ENCODE measurements at regions not wholly inside any gene's neighbourhood (a gene's known extent, or its start where the extent isn't known, plus 50 kb on each side); places are given as distances from the start of the nearest gene placed in this dataset.

DNA sequence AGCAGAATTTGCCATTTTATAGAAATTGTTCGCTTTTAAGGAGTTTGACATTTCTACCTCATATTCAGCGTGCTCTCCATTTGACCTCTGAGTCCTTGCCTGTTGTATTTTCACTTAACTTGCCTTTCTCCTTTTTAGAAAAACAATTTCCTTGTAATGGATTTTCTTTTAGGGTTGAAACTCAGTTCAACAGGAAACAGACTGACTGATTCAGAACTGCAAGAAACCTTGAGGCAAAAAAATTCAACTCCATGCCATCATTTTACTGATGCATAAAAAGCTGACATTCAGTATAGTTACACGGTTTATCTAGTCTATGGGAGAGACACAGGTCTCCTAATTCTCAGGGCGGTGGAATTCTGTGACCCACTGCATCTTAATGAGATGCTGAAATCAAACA is 59.8 kb downstream of the MRPS30 start:
- peak; percentile 18 for DNase-seq (ENCODE audit: low read depth)

DNA sequence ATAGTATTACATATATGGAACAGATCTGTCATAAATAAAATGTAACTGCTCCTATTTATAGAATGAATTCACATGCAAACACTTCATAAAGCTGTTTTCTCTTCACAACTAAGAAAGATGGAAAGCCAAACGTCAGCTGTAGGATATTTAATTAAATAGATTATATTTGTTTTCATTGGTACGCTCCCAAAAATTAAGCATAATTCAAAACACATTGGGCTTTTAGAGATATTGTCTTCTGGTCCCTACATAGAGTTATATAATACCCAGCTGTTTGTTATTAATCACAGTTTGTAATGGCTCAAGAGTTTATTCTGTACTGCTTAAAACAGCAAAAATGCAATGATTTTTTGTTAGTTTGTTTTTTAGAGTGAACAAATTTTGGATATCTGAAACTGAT is 61.2 kb downstream of the MRPS30 start:
- no peak for DNase-seq (ENCODE audit: low read depth)

DNA sequence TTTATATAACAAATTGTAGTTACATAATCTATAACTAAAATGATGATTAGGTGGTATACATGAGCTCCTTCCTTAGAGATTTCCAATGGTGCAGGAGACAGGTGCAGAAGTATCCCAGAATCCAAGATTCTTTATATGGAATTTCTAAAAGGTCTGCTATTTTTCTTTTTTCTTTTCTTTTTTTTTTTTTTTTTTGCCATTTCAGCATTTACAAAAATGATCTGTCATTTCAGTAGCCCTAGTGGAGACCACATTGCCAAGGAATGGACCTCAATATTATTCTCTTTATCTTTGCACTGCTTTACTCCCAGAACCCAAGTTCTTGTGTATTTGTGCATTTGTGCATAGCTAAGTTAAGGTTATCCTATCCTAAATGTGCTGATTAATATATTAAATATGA is 61.7 kb downstream of the MRPS30 start:
- DNase-seq (ENCODE audit: low read depth), result no peak

DNA sequence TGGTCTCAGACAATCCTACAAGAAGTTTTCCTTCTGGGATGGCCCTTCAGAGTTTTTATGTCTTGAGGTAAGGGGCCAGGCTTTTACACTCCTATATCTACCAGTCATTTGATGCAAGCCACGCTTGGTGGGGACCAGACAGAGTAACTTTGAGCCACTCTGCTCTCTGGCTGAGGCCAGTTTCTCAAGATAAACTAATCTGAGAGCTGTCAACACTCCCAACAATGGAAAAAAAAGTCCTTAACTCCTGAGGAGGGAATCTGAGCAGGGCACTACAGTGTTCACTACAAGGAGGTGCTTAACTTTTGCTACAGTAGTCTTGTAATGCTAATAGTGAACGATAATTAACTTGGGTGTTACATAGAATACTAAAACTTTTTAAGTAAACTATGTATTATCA is 62.7 kb downstream of the MRPS30 start:
- no peak for DNase-seq (ENCODE audit: low read depth)

- DNase-seq (ENCODE audit: low read depth), result peak; percentile 77
Observed at GRCh38 chr5:44875661-44876605, 67.2 kb downstream of the MRPS30 start.

DNA sequence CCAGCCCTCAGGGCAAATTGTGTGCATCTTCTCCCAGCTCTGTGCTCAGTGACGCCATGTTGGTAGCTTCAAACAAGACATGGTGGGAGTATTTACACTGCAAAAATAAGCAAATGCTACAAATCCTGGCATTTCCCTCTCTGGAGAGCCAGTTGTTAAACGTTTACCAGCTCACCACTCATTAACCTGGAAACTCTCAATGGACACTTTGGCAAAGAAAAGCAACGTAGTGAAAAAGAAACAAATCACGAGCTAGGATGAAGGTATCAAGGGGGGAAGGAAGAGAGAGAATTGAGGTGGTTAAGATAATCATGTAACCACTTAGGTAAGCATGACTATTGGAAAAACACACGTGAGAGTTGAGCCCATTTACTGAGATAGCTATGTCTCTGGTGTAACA is 72.5 kb downstream of the MRPS30 start:
- no peak for DNase-seq (ENCODE audit: low read depth)

- no peak for DNase-seq (ENCODE audit: low read depth)
Observed at GRCh38 chr5:44884036-44884435, 75.3 kb downstream of the MRPS30 start.

GRCh38 chr5:44885903-44886302 is 77.2 kb downstream of the MRPS30 start:
- peak; percentile 17 for DNase-seq (ENCODE audit: low read depth)

DNA sequence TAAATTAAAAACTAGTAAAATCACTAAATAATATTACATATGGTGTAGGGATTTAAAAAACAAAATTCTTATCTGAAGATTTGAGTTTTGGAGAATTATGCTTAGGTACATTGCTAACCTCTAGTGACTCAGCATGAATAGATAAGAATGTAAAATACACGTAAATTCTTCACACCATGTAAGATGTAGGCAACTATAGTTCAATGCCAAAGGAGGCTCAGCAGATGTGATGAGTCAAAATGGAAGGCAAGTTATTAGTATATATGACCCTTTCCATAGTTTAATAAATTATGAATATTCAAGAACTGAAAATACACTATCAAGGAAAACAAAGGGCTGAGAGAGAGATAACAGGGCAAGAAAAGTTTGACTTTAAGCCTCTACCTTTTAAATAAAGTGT is 79.0 kb downstream of the MRPS30 start:
- no peak for DNase-seq (ENCODE audit: low read depth)

DNA sequence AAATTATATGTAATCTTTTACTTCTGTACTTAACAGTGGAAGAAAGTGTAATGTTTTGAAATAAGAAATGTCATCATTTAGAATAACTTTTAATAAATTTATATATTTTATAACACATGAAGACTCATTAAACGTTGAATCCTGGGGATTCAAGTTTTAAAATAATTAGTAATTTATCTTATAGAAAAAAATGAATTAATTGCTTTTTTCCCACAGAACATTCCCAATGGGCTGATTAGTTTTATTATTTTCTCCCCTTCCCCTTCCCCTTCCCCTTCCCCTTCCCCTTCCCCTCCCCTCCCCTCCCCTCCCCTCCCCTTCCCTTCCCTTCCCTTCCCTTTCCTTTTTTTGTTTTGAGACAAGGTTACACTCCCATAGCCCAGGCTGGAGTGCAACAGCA is 79.7 kb downstream of the MRPS30 start:
- DNase-seq (ENCODE audit: low read depth), result no peak

DNA sequence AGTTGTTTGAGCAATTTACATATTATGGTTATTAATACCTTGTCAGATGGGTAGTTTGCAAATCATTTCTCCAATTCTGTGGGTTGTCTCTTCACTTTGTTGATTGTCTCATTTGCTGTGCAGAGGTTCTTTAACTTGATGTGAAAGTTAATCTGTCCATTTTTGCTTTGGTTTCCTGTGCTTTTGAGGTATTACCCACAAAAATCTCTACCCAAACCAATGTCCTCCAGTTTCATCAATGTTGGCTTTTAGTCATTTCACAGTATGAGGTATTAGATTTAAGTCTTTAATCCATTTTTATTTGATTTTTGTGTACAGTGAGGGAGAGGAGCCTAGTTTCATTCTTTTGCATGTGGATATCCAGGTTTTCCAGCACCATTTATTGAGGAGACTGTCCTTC is 82.4 kb downstream of the MRPS30 start:
- no peak for DNase-seq (ENCODE audit: low read depth)

GRCh38 chr5:44900273-44900954 is 91.7 kb downstream of the MRPS30 start:
- DNase-seq (ENCODE audit: low read depth), result no peak

DNA sequence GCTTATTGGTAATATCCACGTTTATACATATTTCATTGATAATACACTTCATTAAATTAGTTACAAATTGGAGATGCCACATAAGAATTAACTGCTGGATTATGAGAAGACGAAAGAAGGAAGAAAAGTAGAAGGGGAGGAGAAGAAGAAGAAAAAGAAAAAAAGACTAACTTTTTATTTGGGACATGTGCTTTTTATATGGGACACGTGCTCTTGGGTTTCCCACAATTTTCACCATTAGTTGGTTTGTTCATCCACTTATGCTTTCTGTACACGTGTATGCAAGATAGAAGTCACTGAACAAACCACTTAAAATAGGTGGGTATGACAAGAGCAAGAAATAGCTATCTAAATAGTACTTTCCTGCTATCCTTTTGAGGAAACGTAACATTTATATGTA is 98.6 kb downstream of the MRPS30 start:
- no peak for DNase-seq (ENCODE audit: low read depth)

- DNase-seq (ENCODE audit: low read depth), result no peak
Observed at GRCh38 chr5:44909004-44909403, 100.3 kb downstream of the MRPS30 start.

- no peak for DNase-seq (ENCODE audit: low read depth)
Observed at GRCh38 chr5:44911501-44911900, 102.8 kb downstream of the MRPS30 start.

DNA sequence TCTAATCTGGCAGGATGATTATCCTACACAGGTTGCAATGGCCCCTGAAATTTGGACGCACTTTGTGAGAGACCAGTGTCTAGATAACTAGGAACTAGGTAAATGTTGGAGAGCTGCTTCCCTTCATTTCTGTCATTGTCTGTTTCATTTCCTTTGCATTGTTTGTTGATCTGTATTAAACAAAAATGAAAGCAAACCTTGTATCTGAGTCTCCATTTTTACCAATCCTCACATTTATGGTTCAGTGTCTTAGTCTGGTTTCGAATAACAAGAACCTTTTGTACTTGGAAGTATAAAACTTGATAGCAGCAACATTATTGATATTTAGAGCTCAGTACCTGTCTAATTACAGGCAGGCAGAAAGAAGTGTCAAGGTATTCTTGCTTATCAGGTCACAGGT is 105.5 kb downstream of the MRPS30 start:
- DNase-seq (ENCODE audit: low read depth), result no peak

DNA sequence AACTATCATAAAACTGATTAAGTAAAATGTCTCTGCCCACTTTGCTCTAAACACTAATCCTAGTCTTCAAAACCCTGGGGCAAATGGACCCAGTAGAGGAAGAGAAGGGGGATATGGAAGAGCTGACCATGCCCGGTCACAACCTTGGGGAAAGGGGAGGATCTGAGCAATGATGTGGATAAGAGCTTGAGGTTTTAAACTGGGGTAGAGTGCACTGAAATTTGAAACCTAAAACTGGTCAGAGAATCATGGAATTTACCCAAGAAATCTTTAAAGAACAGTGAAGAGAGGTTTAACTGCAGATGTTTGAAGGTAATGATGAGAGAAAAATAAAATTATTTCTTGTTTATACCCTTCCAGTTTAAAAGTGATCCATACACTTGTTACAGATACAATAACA is 110.8 kb downstream of the MRPS30 start:
- no peak for DNase-seq (ENCODE audit: low read depth)

DNA sequence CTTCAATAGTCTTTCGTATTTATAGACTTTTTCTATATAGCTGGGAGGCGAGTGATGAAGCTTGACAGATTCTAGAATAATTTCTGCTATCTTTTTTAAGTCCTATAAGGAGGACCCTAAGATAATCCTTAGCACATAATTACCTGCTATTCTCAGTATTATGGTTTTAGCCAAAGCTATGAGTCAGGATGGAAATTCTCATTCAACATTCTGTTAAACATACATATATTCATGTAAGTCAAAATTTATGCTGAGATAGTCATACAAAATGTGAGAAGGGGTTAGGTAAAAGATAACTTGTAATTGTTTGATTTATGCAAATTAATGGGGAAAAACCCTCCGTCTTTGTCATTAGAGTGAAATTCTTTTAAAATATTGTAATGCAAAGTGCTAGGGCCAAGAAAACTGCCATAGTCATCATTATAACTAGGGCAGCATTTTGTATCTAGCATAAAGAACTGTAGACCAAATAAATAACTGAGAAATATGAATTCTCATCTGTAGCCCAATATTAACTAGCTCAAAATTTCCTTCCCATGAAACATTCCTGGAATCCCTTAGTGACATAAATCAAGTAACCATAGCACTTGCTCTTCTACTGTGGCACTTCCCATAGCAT is 118.5 kb downstream of the MRPS30 start:
- DNase-seq (ENCODE audit: low read depth), result no peak

DNA sequence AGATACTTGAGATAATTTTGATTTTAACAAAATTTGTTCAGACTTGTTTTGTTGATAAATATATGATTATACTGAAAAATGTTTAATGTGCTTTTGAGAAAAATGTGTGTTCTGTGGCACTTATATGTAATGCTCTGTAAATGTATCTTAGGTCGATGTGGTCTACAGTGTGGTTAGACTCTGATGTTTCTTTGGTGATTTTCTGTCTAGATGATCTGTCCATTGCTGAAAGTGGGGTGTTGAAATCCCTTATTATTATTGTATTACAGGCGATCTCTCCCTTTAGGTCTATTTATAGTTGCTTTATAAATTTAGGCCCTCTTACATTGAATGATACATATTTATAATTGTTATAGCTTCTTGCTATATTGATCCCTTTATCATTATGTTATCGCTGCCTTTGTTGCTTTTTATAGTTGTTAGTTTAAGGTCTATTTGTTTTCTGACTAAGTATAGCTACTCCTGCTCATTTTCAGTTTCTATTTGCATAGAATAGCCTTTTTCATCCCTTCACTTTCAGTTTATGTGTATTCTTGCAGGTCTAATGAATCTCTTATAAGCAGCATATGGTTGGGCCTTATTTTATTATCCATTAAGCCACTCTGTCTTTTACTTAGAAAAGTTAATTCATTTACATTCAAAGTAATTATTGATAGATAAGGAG is 124.3 kb downstream of the MRPS30 start:
- DNase-seq (ENCODE audit: low read depth), result no peak

GRCh38 chr5:44933686-44934085 is 124.9 kb downstream of the MRPS30 start:
- no peak for DNase-seq (ENCODE audit: low read depth)

DNA sequence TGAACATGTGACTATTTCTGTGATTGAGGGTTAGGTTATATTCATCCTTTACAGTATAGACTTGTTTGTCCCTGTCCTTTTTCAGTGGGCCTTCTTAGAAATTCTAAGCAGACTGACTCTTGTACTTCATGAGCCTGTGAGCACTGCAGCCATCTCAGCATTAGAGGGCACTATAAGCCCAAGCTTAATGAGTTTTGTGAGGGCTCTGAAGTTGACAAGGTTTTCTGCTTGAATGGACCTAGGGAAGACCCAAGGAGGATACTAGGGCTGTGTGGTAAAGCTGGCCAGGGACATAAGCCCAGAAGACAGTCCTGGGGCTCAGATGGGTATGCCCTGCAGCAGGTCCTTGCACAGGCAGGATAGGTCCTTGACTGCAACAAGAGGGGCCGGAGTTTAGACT is 126.5 kb downstream of the MRPS30 start:
- no peak for DNase-seq (ENCODE audit: low read depth)

DNA sequence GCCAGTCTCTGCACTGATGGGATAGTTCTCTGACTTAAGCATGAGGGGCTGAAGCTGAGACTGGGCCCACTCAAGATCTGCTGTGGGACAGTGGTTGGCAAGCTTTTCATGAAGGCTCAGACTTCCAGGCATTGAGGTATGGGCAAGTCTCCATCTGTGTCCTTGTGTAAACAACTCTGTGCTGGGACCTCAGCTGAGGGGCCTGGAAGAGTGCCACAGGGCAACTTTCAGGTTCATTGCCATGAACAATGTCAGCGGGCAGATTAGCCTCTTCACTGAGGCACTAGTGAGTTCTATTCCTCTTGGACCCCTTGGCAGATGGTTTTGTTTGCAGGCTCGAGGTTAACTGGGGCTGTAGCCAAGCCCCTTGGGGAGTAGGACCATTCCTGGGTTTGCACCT is 127.1 kb downstream of the MRPS30 start:
- DNase-seq (ENCODE audit: low read depth), result no peak
